Fibroblast of lung (primary cell): ENCODE measurements at regions not wholly inside any gene's neighbourhood (a gene's known extent, or its start where the extent isn't known, plus 50 kb on each side); places are given as distances from the start of the nearest gene placed in this dataset.

Experiments used
- DNase-seq, 2 donors: peaks; one replicate each; pipeline versions ENCODE4 v3.0.0 to v3.0.0-alpha.2; 2010; ENCODE audit warnings: low read depth in 2 of 2
- H2AFZ ChIP-seq: 2 replicates; pipeline ENCODE4 v1.5.1; 2012; ENCODE audit warnings: low read length, control low read depth, inconsistent platforms
- H3K27ac ChIP-seq: 2 replicates; pipeline ENCODE4 v1.5.1; 2011; ENCODE audit warnings: low read length, control low read depth; ENCODE audit not compliant: insufficient read depth
- H3K27me3 ChIP-seq: 2 replicates; pipeline ENCODE4 v1.5.1; 2011; ENCODE audit warnings: mild to moderate bottlenecking, low read length; ENCODE audit not compliant: control insufficient read depth, insufficient read depth
- H3K36me3 ChIP-seq: 2 replicates; pipeline ENCODE4 v1.5.1; 2011; ENCODE audit warnings: low read length; ENCODE audit not compliant: control insufficient read depth, insufficient read depth
- H3K4me1 ChIP-seq: 2 replicates; pipeline ENCODE4 v1.5.1; 2011; ENCODE audit warnings: low read length; ENCODE audit not compliant: control insufficient read depth, insufficient read depth; ENCODE audit errors: extremely low read depth
- H3K4me2 ChIP-seq: 2 replicates; pipeline ENCODE4 v1.5.1; 2011; ENCODE audit warnings: low read length, control low read depth; ENCODE audit not compliant: insufficient read depth; ENCODE audit errors: extremely low read depth
- H3K4me3 ChIP-seq, 4 experiments: fragments of 200-600 bp in 1 of 4; sonication (generic) in 1 of 4; replicated peaks in 1 of 4; 2 replicates each; pipeline ENCODE4 v1.5.1; 2011 to 2016; ENCODE audit warnings: low read length in 4 of 4, low read depth in 3 of 4, mild to moderate bottlenecking in 3 of 4, control low read depth in 2 of 4, inconsistent platforms in 1 of 4, mixed read lengths in 1 of 4; ENCODE audit not compliant: insufficient read depth in 1 of 4; ENCODE audit errors: control extremely low read depth in 1 of 4
- H3K79me2 ChIP-seq: 2 replicates; pipeline ENCODE4 v1.5.1; 2012; ENCODE audit warnings: mild to moderate bottlenecking, low read length, inconsistent platforms; ENCODE audit not compliant: control insufficient read depth, insufficient read depth
- H3K9ac ChIP-seq: 2 replicates; pipeline ENCODE4 v1.5.1; 2011; ENCODE audit warnings: mild to moderate bottlenecking, low read length, control low read depth; ENCODE audit not compliant: insufficient read depth
- H3K9me3 ChIP-seq: 2 replicates; pipeline ENCODE4 v1.5.1; 2012; ENCODE audit warnings: low read depth, low read length; ENCODE audit not compliant: control insufficient read depth, insufficient read depth
- H4K20me1 ChIP-seq: 2 replicates; pipeline ENCODE4 v1.5.1; 2011; ENCODE audit warnings: low read length; ENCODE audit not compliant: control insufficient read depth, insufficient read depth; ENCODE audit errors: extremely low read depth
- EZH2 ChIP-seq: IDR thresholded peaks from 2 replicates; pipeline ENCODE4 v1.5.1; 2012; ENCODE audit warnings: low read length, control low read depth, mild to moderate bottlenecking; ENCODE audit errors: missing control alignments
- TF ChIP-seq, protein P1 (sequence below), 2 donors: IDR thresholded peaks in 1 of 2; conservative IDR thresholded peaks in 1 of 2; 1 replicate in 1 of 2; 2 replicates in 1 of 2; pipeline ENCODE4 v1.5.1; 2011 to 2012; ENCODE audit warnings: low read length in 2 of 2, control low read depth in 1 of 2, inconsistent platforms in 1 of 2, low read depth in 1 of 2, mild to moderate bottlenecking in 1 of 2

DNA sequence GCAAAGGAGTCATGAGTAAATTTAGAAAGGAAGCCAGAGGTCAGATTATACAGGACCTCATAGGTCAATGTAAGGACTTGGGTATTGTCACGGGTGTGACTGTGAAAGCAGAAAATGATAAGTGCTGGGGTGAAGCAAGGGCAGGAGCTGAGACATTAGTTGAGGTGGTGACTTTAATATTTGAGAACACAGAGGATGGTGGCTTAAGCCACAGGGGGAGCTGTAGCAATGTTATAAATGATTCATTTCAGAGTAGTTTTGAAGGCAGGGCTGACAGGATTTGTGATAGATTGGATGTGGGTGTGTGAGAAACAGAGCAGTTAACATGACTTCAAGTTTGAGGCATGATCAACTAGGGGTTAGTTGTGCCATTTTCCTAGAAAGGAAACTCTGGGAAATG, 659.9 kb downstream of the EPM2A start:
- H3K27me3 ChIP-seq = no peaks in the 10 kb centered on the region

DNA sequence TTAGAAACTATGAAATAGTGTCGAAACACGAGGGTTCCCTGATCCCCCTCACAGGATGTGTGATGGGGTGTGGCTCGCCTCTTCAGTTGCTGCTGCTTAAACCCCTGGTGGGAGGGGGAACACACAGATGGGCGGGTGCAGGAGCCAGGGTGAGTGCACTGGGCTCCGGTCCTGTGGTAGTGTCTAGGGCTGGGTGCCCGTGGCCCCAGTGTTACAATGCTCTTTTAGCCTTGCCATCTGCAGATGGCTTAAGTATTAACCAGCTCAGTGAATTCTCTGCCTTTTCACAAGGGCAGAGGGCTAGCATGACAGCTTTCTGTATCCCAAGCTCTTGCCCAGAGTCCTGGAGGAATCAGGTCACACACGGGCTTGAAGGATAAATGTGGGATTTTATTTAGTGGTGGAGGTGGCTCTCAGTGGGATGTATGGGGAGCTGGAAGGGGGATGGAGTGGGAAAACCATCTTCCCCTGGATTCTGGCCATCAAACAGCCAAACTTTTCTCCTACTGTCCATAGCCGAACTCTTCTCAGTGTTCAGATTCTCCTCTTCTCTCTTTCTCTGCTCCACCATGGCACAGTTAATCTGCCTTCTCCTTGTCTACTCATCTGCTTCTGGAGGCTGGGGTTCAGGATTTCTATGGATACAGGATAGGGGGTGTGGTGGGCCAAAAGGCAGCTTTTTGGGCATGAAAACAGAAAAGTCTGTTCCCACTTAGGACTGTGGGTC, 659.0 kb downstream of the EPM2A start:
- H3K27ac ChIP-seq = no peak overlapping the region
- H3K36me3 ChIP-seq = no peaks in the 10 kb centered on the region
- no peak overlapping the region for H3K4me3 ChIP-seq
- no peaks in the 10 kb centered on the region for H3K79me2 ChIP-seq
- DNase-seq = no peak
- no peak overlapping the region for H2AFZ ChIP-seq
- TF ChIP-seq, protein P1, sequence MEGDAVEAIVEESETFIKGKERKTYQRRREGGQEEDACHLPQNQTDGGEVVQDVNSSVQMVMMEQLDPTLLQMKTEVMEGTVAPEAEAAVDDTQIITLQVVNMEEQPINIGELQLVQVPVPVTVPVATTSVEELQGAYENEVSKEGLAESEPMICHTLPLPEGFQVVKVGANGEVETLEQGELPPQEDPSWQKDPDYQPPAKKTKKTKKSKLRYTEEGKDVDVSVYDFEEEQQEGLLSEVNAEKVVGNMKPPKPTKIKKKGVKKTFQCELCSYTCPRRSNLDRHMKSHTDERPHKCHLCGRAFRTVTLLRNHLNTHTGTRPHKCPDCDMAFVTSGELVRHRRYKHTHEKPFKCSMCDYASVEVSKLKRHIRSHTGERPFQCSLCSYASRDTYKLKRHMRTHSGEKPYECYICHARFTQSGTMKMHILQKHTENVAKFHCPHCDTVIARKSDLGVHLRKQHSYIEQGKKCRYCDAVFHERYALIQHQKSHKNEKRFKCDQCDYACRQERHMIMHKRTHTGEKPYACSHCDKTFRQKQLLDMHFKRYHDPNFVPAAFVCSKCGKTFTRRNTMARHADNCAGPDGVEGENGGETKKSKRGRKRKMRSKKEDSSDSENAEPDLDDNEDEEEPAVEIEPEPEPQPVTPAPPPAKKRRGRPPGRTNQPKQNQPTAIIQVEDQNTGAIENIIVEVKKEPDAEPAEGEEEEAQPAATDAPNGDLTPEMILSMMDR (conservative IDR thresholded peaks at IDR 0.05 in 1 of 2, IDR thresholded peaks at IDR 0.05 in 1 of 2; ENCODE audit: low read depth in 1 of 2, low read length in 2 of 2) = no peak
- no peak for TF ChIP-seq EZH2
- H3K4me1 ChIP-seq = peaks cover under 1% of the 10 kb centered on the region
- H3K9ac ChIP-seq = no peak overlapping the region
- no peaks in the 10 kb centered on the region for H3K9me3 ChIP-seq
- no peaks in the 10 kb centered on the region for H4K20me1 ChIP-seq
- H3K27me3 ChIP-seq = no peaks in the 10 kb centered on the region
- H3K4me2 ChIP-seq = no peak overlapping the region

More for the DNA sequence above, 659.9 kb downstream of the EPM2A start:
- no peak for TF ChIP-seq EZH2
- TF ChIP-seq, protein P1 (conservative IDR thresholded peaks at IDR 0.05 in 1 of 2, IDR thresholded peaks at IDR 0.05 in 1 of 2; ENCODE audit: low read depth in 1 of 2, low read length in 2 of 2) = no peak
- Histone ChIP-seq H3K79me2 (no peaks in the 10 kb centered on the region), H3K4me3 (no peak overlapping the region), H3K36me3 (no peaks in the 10 kb centered on the region), H3K27ac (no peak overlapping the region), H3K9me3 (no peaks in the 10 kb centered on the region), H3K4me1 (peaks cover 5% of the 10 kb centered on the region), H3K9ac (no peak overlapping the region), H2AFZ (no peak overlapping the region), H4K20me1 (no peaks in the 10 kb centered on the region), H3K4me2 (no peak overlapping the region)
- no peak for DNase-seq

DNA sequence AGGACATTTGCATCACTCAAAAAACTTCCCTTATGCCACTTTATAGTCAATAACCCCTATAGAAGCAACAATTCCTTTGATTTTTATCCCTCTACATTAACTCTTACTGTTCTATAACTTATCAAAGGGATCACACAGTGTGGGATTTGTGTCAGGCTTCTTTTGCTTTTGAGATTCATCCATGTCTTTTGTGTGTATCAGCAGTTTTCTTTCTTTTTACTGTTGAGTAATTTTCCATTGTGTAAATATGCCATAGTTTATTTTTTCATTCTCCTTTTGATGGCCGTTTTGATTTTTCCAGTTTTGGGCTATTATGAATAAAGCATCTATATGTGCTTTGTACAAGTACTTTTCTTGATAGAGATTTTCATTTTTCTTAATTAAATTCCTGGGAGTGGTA, 657.9 kb downstream of the EPM2A start:
- Histone ChIP-seq H3K4me2 (no peak overlapping the region), H4K20me1 (no peaks in the 10 kb centered on the region), H3K4me1 (no peaks in the 10 kb centered on the region), H3K9ac (no peak overlapping the region), H3K36me3 (no peaks in the 10 kb centered on the region), H3K79me2 (no peaks in the 10 kb centered on the region), H3K9me3 (no peaks in the 10 kb centered on the region), H3K4me3 (no peak overlapping the region), H3K27ac (no peak overlapping the region), H3K27me3 (no peaks in the 10 kb centered on the region), H2AFZ (no peak overlapping the region)
- TF ChIP-seq, protein P1 (conservative IDR thresholded peaks at IDR 0.05 in 1 of 2, IDR thresholded peaks at IDR 0.05 in 1 of 2; ENCODE audit: low read depth in 1 of 2, low read length in 2 of 2) = no peak
- TF ChIP-seq EZH2 = no peak
- DNase-seq = no peak
